ENCODE measurements at regions not wholly inside any gene's neighbourhood (a gene's known extent, or its start where the extent isn't known, plus 50 kb on each side); places are given as distances from the start of the nearest gene placed in this dataset.

DNA sequence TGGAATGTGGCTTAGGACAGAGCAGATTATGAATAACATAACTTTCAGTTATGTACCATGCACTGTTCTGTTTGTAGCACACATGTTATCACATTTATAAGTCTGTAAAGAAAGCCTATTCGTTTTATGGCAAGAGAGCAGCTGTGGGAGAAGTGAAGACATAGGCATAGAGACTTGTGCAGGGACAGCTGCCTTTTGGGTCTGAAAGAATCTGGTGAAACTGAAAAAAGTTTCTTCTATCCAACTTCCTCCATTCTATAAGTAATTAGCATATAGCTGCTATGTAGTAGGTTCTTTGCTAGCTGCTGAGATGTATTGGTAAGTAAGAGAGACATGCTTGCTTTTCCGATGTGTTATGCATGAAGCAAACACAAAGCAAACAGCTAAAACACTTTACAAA lies 1095.4 kb upstream of the CADM2 start:
- Mint-ChIP-seq H3K4me1 (ENCODE audit: low read depth) (no peaks in the 10 kb centered on the region), H3K27me3 (ENCODE audit: low read depth) (no peaks in the 10 kb centered on the region), H3K36me3 (ENCODE audit: low read depth) (no peaks in the 10 kb centered on the region), H3K9me3 (peaks cover 8% of the 10 kb centered on the region), H3K27ac (no peak overlapping the region), H3K4me3 (no peak overlapping the region)

GRCh38 chr3:83868909-83869567 lies 1089.8 kb upstream of the CADM2 start:
- Mint-ChIP-seq H3K4me3 (no peak overlapping the region), H3K4me1 (ENCODE audit: low read depth) (no peaks in the 10 kb centered on the region), H3K36me3 (ENCODE audit: low read depth) (no peaks in the 10 kb centered on the region), H3K27me3 (ENCODE audit: low read depth) (no peaks in the 10 kb centered on the region), H3K9me3 (peaks cover 3% of the 10 kb centered on the region), H3K27ac (no peak overlapping the region)

GRCh38 chr3:83873550-83873949 lies 1085.2 kb upstream of the CADM2 start:
- no peak overlapping the region for H3K4me3 Mint-ChIP-seq
- no peaks in the 10 kb centered on the region for H3K36me3 Mint-ChIP-seq (ENCODE audit: low read depth)
- no peaks in the 10 kb centered on the region for H3K4me1 Mint-ChIP-seq (ENCODE audit: low read depth)
- peaks cover 3% of the 10 kb centered on the region for H3K9me3 Mint-ChIP-seq
- H3K27me3 Mint-ChIP-seq (ENCODE audit: low read depth): no peaks in the 10 kb centered on the region
- no peak overlapping the region for H3K27ac Mint-ChIP-seq

GRCh38 chr3:83877910-83878309 lies 1080.9 kb upstream of the CADM2 start:
- Mint-ChIP-seq H3K27ac (no peak overlapping the region), H3K4me1 (ENCODE audit: low read depth) (no peaks in the 10 kb centered on the region), H3K27me3 (ENCODE audit: low read depth) (no peaks in the 10 kb centered on the region), H3K9me3 (peaks cover 4% of the 10 kb centered on the region), H3K4me3 (no peak overlapping the region), H3K36me3 (ENCODE audit: low read depth) (no peaks in the 10 kb centered on the region)

- H3K36me3 Mint-ChIP-seq (ENCODE audit: low read depth): no peaks in the 10 kb centered on the region
- peaks cover 8% of the 10 kb centered on the region for H3K9me3 Mint-ChIP-seq
- H3K27ac Mint-ChIP-seq: no peak overlapping the region
- H3K4me3 Mint-ChIP-seq: no peak overlapping the region
- no peaks in the 10 kb centered on the region for H3K4me1 Mint-ChIP-seq (ENCODE audit: low read depth)
- H3K27me3 Mint-ChIP-seq (ENCODE audit: low read depth): no peaks in the 10 kb centered on the region
Measured at GRCh38 chr3:83882701-83883100, 1076.1 kb upstream of the CADM2 start.

GRCh38 chr3:83890039-83890762 lies 1068.6 kb upstream of the CADM2 start:
- H3K9me3 Mint-ChIP-seq: peaks cover 8% of the 10 kb centered on the region
- no peak overlapping the region for H3K4me3 Mint-ChIP-seq
- H3K4me1 Mint-ChIP-seq (ENCODE audit: low read depth): no peaks in the 10 kb centered on the region
- no peaks in the 10 kb centered on the region for H3K27me3 Mint-ChIP-seq (ENCODE audit: low read depth)
- H3K27ac Mint-ChIP-seq: no peak overlapping the region
- no peaks in the 10 kb centered on the region for H3K36me3 Mint-ChIP-seq (ENCODE audit: low read depth)

GRCh38 chr3:83890763-83891135 lies 1068.0 kb upstream of the CADM2 start:
- H3K36me3 Mint-ChIP-seq (ENCODE audit: low read depth): no peaks in the 10 kb centered on the region

GRCh38 chr3:83894223-83894622 lies 1064.6 kb upstream of the CADM2 start:
- Mint-ChIP-seq H3K27me3 (ENCODE audit: low read depth) (no peaks in the 10 kb centered on the region), H3K9me3 (peaks cover 3% of the 10 kb centered on the region), H3K27ac (no peak overlapping the region), H3K4me1 (ENCODE audit: low read depth) (no peaks in the 10 kb centered on the region), H3K36me3 (ENCODE audit: low read depth) (no peaks in the 10 kb centered on the region), H3K4me3 (no peak overlapping the region)

More at GRCh38 chr3:83890763-83891135, 1068.0 kb upstream of the CADM2 start:
- H3K27ac Mint-ChIP-seq: no peak overlapping the region
- peaks cover 5% of the 10 kb centered on the region for H3K9me3 Mint-ChIP-seq
- H3K27me3 Mint-ChIP-seq (ENCODE audit: low read depth): no peaks in the 10 kb centered on the region
- H3K4me1 Mint-ChIP-seq (ENCODE audit: low read depth): no peaks in the 10 kb centered on the region
- H3K4me3 Mint-ChIP-seq: no peak overlapping the region

GRCh38 chr3:83895892-83896291 lies 1062.9 kb upstream of the CADM2 start:
- Mint-ChIP-seq H3K36me3 (ENCODE audit: low read depth) (no peaks in the 10 kb centered on the region), H3K27me3 (ENCODE audit: low read depth) (no peaks in the 10 kb centered on the region), H3K4me1 (ENCODE audit: low read depth) (no peaks in the 10 kb centered on the region), H3K9me3 (peaks cover 10% of the 10 kb centered on the region), H3K27ac (no peak overlapping the region), H3K4me3 (no peak overlapping the region)

DNA sequence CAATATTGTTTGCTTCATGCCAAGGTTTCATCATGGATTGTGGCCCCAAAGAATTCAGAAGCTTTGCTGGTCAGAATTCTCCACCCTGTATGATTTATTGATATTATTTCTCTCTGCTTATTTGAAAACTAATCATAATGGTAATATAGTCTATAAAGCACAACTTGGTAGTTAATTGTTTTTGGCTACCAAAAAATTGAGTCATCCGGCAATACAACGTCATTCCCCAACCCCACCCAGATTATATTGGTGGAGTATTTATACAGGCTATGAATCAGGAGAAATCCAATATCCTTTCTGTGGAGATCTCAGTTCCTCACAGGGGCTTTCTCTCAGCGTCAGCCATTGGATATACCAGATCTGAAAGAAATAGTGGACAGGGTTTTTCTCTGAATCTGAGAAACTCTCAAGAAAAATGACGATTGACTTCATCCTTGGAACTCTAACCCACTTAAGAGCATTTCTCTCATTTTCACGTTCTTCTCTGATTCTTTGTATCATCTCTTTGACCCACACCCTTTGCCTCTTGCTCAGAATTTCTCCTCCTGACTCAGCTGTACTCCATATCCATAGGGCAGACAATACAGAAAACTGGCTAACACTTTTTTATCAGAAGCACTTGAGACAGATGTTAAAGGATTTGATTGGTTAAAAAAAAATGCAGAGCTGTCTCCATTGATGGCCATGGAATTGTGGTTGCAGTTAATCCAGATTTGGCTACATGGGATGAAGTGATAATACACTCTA lies 1055.8 kb upstream of the CADM2 start:
- peaks cover 30% of the 10 kb centered on the region for H3K9me3 Mint-ChIP-seq
- H3K4me1 Mint-ChIP-seq (ENCODE audit: low read depth): no peaks in the 10 kb centered on the region
- no peaks in the 10 kb centered on the region for H3K36me3 Mint-ChIP-seq (ENCODE audit: low read depth)
- no peak overlapping the region for H3K27ac Mint-ChIP-seq
- H3K4me3 Mint-ChIP-seq: no peak overlapping the region
- no peaks in the 10 kb centered on the region for H3K27me3 Mint-ChIP-seq (ENCODE audit: low read depth)

- Mint-ChIP-seq H3K9me3 (peaks cover 4% of the 10 kb centered on the region), H3K4me1 (ENCODE audit: low read depth) (no peaks in the 10 kb centered on the region), H3K4me3 (no peak overlapping the region), H3K36me3 (ENCODE audit: low read depth) (no peaks in the 10 kb centered on the region), H3K27ac (no peak overlapping the region), H3K27me3 (ENCODE audit: low read depth) (no peaks in the 10 kb centered on the region)
Measured at GRCh38 chr3:83913381-83913780, 1045.4 kb upstream of the CADM2 start.

DNA sequence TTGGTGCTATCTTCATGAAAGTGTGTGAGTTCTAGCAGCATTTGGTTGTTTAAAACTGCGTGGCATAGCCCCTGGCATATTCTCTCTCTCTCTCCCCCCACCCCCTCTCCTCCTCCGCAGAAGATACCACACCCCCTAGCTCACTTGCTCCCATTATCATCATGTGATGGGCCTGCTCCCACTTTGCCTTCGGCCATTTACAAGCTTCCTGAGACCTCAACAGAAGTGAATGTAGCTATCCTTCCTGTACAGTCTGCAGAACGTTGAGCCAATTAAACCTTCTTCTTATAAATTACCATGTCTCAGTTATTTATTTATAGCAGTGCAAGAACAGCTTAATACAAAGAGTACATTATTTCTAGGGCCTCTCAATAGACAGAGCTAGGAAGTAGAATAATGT lies 1032.5 kb upstream of the CADM2 start:
- no peak overlapping the region for H3K27ac Mint-ChIP-seq
- H3K9me3 Mint-ChIP-seq: peaks cover 8% of the 10 kb centered on the region
- no peaks in the 10 kb centered on the region for H3K36me3 Mint-ChIP-seq (ENCODE audit: low read depth)
- H3K4me1 Mint-ChIP-seq (ENCODE audit: low read depth): no peaks in the 10 kb centered on the region
- no peaks in the 10 kb centered on the region for H3K27me3 Mint-ChIP-seq (ENCODE audit: low read depth)
- H3K4me3 Mint-ChIP-seq: no peak overlapping the region

DNA sequence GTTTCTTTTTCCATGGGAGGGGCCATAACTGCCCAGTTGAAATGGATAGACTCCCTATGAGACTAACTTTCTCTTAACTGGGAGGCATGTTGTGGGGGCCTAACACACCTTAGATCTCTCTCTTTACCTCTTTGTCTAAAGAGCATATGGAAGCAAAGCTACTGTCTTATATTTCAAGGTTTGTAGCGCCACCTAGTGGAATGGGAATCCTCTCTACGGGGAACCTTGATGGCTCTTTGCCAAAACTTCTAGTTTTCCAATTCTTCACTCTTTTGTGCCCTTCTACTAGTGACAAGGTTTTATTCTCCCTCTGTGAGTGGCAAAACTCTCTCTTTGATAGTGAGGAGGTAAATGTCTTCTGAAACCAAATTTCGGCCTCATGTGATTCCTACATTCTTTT lies 1030.4 kb upstream of the CADM2 start:
- H3K27ac Mint-ChIP-seq: no peak overlapping the region
- no peaks in the 10 kb centered on the region for H3K36me3 Mint-ChIP-seq (ENCODE audit: low read depth)
- H3K4me3 Mint-ChIP-seq: no peak overlapping the region
- no peaks in the 10 kb centered on the region for H3K4me1 Mint-ChIP-seq (ENCODE audit: low read depth)
- no peaks in the 10 kb centered on the region for H3K27me3 Mint-ChIP-seq (ENCODE audit: low read depth)
- peaks cover 14% of the 10 kb centered on the region for H3K9me3 Mint-ChIP-seq

GRCh38 chr3:83928903-83929302 lies 1029.9 kb upstream of the CADM2 start:
- no peaks in the 10 kb centered on the region for H3K27me3 Mint-ChIP-seq (ENCODE audit: low read depth)
- no peaks in the 10 kb centered on the region for H3K36me3 Mint-ChIP-seq (ENCODE audit: low read depth)
- no peaks in the 10 kb centered on the region for H3K4me1 Mint-ChIP-seq (ENCODE audit: low read depth)
- H3K9me3 Mint-ChIP-seq: peaks cover 14% of the 10 kb centered on the region
- H3K4me3 Mint-ChIP-seq: no peak overlapping the region
- H3K27ac Mint-ChIP-seq: no peak overlapping the region

All from T-helper 1 cell treated with Interleukin-12 subunit alpha and Interleukin-12 subunit beta and Interleukin-4 antibody, amounts not matched to agents 30 μg/mL and 1 μg/mL, for 36 hours (primary cell).